CD4-positive, alpha-beta T cell treated with Interleukin-17A for 4 hours (primary cell): ENCODE measurements at regions not wholly inside any gene's neighbourhood (a gene's known extent, or its start where the extent isn't known, plus 50 kb on each side); places are given as distances from the start of the nearest gene placed in this dataset.

Experiments
- DNase-seq: peaks from one replicate; pipeline ENCODE4 v3.0.0-alpha.2; 2020; ENCODE audit warnings: mixed read lengths

GRCh38 chr1:79431340-79431739 is 424.8 kb upstream of the ADGRL4 start:
- no peak for DNase-seq

DNA sequence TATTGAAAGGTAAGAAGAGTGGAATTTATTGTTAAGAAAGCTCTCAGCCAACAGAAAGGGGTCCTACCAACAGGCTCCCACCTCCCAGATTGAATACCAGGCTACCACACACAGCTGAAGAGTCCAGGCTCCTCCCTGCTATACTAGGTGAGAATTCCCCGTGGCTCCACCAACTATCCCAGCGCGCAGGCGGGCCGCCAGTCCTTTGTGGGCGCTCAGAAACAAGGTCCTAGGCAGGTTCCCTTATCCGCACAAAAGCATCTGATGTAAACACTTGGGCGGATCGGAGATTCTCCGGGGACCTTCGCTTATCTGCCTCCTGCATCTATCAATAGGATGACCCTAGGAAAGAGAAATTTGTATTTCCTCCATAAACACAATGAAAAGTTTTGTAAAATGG is 423.9 kb upstream of the ADGRL4 start:
- no peak for DNase-seq

- no peak for DNase-seq
These were observed 416.2 kb upstream of the ADGRL4 start for GRCh38 chr1:79422726-79423125.

GRCh38 chr1:79398501-79398900 is 392.0 kb upstream of the ADGRL4 start:
- DNase-seq: no peak

DNA sequence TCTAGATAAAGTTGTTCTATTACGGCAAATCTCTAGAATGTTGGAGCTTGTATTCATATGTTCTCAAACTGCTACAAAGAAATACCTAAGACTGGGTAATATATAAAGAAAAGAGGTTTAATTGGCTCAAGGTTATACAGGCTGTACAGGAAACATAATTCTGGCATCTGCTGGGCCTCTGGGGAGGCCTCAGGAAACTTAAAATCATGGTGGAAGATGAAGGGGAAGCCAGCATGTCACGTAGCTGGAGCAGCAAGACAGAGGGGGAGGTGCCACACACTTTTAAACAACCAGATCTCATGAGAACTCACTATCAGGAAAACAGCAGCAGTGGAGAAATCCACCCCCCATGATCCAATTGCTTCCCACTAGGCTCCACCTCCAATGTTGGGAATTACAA is 390.4 kb upstream of the ADGRL4 start:
- DNase-seq: no peak

DNA sequence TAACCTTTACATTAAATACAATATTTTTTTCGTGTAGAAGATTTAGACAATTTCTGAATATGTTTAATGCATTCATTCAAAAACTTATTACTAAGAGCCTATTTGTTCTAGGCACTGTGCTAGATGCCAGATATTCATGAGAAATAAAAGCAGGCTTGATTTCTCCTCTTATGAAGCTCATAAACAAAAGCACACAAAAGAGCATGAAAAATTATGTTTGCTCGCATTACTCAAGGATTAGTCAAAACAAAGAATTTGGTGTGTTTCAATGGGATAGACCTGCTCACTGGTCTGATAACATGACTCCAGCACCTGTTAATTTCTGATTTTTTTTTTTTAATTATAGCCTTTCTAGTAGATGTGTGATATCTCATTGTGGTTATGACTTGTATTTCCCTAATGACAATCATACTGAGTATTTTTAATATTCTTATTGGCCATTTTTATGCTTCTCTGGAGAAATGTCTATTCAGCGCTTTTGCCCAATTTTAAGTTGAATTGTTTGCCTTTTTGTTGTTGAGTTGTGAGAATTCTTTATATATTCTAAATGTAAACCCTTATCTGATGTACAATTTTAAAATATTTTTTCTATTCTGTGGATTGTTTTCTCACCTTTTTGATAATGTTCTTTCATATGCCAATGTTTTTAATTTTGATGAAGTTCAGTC is 382.3 kb upstream of the ADGRL4 start:
- no peak for DNase-seq

DNA sequence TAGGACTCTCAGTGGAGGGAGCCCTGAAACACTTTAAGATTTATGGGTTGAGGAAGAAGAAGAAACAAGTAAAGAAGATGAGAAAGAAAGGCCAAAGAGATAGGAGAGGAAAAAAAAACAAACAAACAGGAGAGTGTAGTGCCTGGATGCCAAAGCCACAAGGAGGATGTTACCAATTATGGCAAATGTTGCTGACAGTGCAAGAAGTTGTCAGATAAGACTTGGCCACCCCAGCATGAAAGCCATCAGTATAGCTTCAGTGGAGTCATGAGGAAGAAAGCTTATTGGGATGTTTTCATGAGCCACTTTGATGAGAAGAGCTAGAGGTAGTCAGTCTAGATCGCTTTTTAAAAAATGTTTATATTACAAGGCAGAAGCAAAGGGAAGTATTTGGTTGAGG is 380.2 kb upstream of the ADGRL4 start:
- no peak for DNase-seq

DNA sequence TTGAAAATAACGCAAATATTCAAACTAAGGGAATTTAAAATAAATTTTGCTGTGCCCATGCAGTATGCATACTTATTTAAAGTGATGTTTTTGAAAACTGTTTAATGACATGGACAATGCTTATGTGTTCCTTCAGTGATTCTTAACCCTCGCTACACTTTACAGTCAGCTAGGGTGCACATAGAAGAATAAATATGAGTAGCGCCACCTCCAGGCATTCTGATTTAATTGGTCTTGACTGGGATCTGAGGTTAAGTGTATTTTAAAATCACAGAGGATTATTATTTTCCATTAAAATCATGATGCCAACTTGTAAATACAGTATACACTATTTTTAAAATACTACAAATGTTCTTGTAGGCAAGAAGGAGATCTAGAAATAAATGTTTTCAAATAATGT is 373.5 kb upstream of the ADGRL4 start:
- no peak for DNase-seq

DNA sequence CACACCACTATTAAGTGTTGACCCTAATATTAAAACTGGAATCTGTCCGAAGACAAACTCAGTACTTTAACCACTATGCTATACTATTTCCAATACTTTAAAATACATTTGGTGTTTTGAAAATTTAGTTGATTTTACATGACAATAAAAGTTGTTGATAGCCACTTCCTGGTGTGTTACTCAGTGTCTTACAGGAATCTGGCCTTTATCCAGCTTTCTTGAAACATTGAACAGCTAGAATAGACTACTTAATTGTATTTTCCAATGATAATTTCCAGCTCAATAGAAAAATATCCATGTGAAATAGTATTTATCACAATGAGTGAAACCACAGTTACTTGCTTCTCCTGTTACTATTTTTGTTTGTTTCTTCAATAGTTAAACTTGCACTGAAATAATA is 369.6 kb upstream of the ADGRL4 start:
- no peak for DNase-seq

DNA sequence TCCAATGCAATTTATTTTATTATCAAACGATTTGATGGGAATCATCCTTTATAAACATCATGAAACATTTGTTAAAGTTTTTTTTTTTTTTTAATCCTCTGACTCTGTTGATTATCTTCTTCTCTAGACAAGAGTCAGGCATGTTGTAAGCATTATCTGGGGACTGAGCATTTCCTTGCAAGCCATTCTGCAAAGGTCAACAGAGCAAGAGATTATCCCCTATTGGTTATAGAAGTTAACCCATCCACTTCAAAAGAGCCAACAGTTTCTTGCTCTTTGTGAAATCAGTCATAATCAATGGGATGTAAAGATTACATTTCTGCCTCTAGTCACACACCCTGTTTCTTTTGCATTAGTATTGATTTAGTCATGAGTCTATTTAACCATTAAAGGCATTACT is 368.8 kb upstream of the ADGRL4 start:
- DNase-seq: no peak

- no peak for DNase-seq
These were observed 367.9 kb upstream of the ADGRL4 start for GRCh38 chr1:79374397-79374796.

DNA sequence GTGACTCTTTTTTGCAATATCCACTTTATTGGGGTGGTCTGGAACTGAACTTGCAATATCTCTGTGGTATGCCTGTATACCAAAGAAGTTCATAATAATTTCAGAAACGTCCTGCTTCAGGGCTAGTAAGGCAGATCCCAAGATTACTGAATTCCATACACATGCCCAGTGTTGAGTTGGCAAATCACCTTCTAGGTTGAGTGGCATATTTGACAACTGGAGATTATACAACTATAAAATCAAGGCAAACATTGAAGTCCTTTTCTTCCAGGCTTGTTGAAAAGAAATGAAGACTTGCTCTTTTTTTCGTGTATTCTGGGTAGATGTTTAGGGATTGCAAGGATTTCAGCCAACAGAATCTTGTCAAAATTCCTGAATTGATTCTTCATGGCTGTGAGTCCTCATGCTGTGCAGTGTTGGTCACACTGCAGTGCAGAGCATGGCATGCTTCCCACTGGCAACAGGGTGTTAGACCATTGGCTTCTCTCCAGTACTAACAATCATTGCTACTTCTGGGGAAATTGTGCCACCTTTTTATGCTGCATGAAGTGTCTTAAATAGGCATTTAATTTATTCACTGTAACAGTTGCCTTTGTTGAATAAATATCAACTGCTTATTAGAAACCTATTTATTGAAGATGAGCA is 367.1 kb upstream of the ADGRL4 start:
- DNase-seq: no peak

- no peak for DNase-seq
These were observed 365.3 kb upstream of the ADGRL4 start for GRCh38 chr1:79371802-79372201.

GRCh38 chr1:79369091-79369490 is 362.6 kb upstream of the ADGRL4 start:
- no peak for DNase-seq

- DNase-seq: no peak
These were observed 358.4 kb upstream of the ADGRL4 start for GRCh38 chr1:79364896-79365295.

DNA sequence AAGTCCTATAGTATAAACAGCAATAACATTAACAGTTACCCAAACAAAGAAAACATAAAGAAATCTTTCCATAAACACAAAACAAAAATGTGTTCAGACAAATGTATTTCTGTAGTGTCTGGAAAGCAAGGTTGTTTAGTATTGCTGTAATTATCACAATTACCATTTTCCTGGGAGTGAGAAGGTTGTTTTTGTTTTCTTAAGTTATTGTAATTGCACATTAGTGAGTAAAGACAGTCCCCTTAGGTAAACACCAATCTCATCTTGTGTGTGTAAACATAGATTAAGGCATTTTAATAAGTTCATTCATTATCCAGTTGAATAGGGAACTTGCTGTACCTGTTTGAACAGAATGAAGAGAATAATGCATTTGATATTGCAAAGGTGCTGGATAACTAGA is 356.9 kb upstream of the ADGRL4 start:
- no peak for DNase-seq

GRCh38 chr1:79362470-79362869 is 355.9 kb upstream of the ADGRL4 start:
- no peak for DNase-seq

- DNase-seq: no peak
These were observed 348.6 kb upstream of the ADGRL4 start for GRCh38 chr1:79355090-79355489.

DNA sequence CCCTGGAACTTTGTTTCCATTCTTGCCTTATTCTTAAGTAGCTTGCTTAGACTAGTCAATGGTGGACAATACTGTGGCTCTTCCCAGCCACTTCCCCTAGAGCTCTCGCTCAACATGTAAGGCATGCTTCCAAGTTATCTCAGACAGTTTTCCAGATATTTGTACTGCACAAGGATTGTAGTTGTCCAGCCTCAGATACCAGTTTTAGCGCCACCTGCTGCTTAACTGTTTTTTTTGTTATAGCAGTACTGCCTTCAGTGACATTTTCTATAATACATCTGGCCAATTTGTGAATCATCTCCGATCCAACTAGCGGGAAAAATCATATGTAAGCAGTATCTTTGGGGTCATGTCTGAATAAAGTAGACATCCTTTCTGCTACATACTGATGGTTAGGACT is 346.7 kb upstream of the ADGRL4 start:
- DNase-seq: no peak

- no peak for DNase-seq
These were observed 320.3 kb upstream of the ADGRL4 start for GRCh38 chr1:79326875-79327274.

DNA sequence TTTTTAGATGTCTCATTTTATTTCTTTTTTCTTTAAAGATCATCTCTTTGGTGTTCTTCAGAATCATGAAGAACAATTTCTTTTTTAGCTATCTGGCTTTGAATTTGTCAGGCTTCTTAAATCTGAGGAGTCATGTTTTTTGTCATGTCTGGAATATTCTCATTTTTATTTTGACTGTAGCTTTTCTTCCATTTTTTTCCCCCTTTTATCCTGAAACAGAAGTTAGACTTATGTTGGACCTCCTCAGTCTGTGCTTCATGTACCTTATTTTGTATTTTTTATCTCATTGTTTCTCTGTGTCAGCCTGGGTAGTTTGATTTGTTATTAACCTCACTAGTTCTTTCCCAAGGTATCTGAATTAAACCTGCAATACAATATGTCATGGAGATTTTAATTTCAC is 319.2 kb upstream of the ADGRL4 start:
- DNase-seq: no peak

GRCh38 chr1:79325126-79325525 is 318.6 kb upstream of the ADGRL4 start:
- no peak for DNase-seq

GRCh38 chr1:79323239-79324025 is 316.9 kb upstream of the ADGRL4 start:
- no peak for DNase-seq

GRCh38 chr1:79322511-79323027 is 316.0 kb upstream of the ADGRL4 start:
- no peak for DNase-seq
